ENCODE measurements at regions not wholly inside any gene's neighbourhood (a gene's known extent, or its start where the extent isn't known, plus 50 kb on each side); places are given as distances from the start of the nearest gene placed in this dataset.

DNA sequence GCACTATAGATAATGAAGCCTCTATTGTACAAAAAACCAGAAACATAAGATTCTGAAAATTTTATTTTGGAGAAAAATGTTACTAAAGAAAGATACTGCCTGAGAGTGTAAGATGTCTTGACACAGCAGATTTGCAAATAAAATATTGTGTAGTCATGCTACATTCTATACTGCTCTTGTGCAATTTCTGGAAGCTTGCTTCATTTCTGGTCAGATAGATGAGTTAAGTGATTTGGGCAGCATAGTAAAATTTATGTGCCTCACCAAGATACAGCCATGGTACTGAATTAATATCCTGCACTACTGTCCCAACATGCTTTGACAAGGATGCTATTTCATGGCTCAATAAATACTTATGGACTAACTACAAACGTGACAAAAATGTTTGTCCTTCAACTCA, 55.1 kb upstream of the STARD13 start:
- DNase-seq (ENCODE audit: low read depth) = peak; percentile 63
- no peak for TF ChIP-seq CTCF (conservative IDR thresholded peaks at IDR 0.05; ENCODE audit: control insufficient read depth, insufficient read depth, low read depth, low read length)
- H3K4me3 ChIP-seq (ENCODE audit: control insufficient read depth, low read depth, low read length) = no peak overlapping the region

- no peak for TF ChIP-seq CTCF (conservative IDR thresholded peaks at IDR 0.05; ENCODE audit: control insufficient read depth, insufficient read depth, low read depth, low read length)
- no peak for DNase-seq (ENCODE audit: low read depth)
- H3K4me3 ChIP-seq (ENCODE audit: control insufficient read depth, low read depth, low read length) = no peak overlapping the region
Observed at GRCh38 chr13:33341861-33342452, 56.4 kb upstream of the STARD13 start.

DNA sequence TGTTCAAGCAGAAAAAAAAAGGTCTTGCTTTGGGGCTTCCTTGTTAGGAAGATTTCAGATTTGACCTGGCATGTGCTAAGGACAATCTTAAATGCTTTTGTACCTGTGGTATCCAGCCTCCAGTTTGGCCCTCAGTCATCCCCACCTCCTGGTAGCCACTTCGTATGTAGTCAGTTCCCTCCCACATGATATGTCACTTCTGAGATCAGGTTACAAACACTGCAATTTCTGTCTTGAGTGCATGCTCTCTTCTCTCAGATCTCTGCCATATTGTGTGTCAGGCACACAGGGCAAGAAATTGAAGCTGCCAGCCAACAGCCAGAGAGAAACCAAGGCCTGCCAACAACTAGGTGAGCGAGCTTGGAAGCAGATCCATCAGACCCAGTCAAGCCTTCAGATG, 60.3 kb upstream of the STARD13 start:
- H3K4me3 ChIP-seq (ENCODE audit: control insufficient read depth, low read depth, low read length) = no peak overlapping the region
- no peak for TF ChIP-seq CTCF (conservative IDR thresholded peaks at IDR 0.05; ENCODE audit: control insufficient read depth, insufficient read depth, low read depth, low read length)
- peak; percentile 19 for DNase-seq (ENCODE audit: low read depth)

- DNase-seq (ENCODE audit: low read depth) = no peak
- no peak overlapping the region for H3K4me3 ChIP-seq (ENCODE audit: control insufficient read depth, low read depth, low read length)
- TF ChIP-seq CTCF (conservative IDR thresholded peaks at IDR 0.05; ENCODE audit: control insufficient read depth, insufficient read depth, low read depth, low read length) = no peak
Observed at GRCh38 chr13:33347861-33348260, 62.3 kb upstream of the STARD13 start.

- peak; percentile 58 for DNase-seq (ENCODE audit: low read depth)
- TF ChIP-seq CTCF (conservative IDR thresholded peaks at IDR 0.05; ENCODE audit: control insufficient read depth, insufficient read depth, low read depth, low read length) = no peak
- H3K4me3 ChIP-seq (ENCODE audit: control insufficient read depth, low read depth, low read length) = no peak overlapping the region
Observed at GRCh38 chr13:33348366-33348765, 62.8 kb upstream of the STARD13 start.

DNA sequence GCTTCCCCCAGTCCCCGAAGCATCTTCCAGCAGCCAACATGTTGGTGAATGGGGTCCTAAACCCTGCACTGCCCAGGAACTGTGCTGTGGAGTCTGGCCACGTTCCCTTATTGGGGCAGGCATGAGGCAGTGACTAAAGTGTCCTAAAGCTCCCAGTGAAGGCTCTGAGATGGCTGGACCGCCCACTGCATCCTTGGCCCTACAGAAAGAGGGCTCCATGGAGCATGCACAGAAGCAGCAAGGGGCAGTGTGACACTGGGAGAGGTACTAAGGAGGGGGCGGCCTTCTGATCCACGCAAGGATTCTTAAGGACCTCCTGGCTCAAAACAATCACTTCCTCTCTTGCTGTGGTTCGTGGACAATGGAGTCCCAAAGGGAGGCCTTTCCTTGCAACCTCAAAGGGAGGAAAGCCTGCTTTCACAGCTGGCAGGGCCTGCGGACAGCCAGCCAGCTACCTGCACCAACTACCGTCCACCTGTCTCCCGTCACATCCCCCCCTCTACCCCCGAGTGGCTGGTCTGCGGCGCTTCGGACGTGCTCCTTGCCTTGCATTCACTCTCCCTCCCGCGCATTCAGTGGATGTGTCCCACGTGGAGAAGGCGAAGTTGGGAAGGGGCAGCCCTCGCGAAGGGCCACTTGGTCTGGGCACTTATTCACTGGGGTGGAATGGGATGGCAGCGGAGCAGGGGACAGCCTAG, 63.9 kb upstream of the STARD13 start:
- no peak for TF ChIP-seq CTCF (conservative IDR thresholded peaks at IDR 0.05; ENCODE audit: control insufficient read depth, insufficient read depth, low read depth, low read length)
- peak; percentile 27 for DNase-seq (ENCODE audit: low read depth)
- H3K4me3 ChIP-seq (ENCODE audit: control insufficient read depth, low read depth, low read length) = peak overlapping the region; percentile 48
